H9 (cell line): ENCODE measurements at regions not wholly inside any gene's neighbourhood (a gene's known extent, or its start where the extent isn't known, plus 50 kb on each side); places are given as distances from the start of the nearest gene placed in this dataset.
A peak's percentile ranks its signal among the peaks of the same experiment; 100 is the strongest.

ENCODE experiments used
- DNase-seq: peaks from one replicate; pipeline ENCODE4 v3.0.0-alpha.2; 2017
- H2AFZ ChIP-seq: one replicate; pipeline ENCODE4 v1.6.1; 2013; ENCODE audit warnings: mild to moderate bottlenecking, low read length, control low read depth, moderate library complexity
- H2AK5ac ChIP-seq: 2 replicates; pipeline ENCODE4 v1.6.1; 2013; ENCODE audit warnings: low read length, control low read depth, mixed read lengths; ENCODE audit not compliant: insufficient read length
- H2BK120ac ChIP-seq: one replicate; pipeline ENCODE4 v1.6.1; 2013; ENCODE audit warnings: low read depth, mild to moderate bottlenecking, low read length, control low read depth, inconsistent platforms; ENCODE audit not compliant: poor library complexity, severe bottlenecking
- H2BK12ac ChIP-seq: 2 replicates; pipeline ENCODE4 v1.6.1; 2013; ENCODE audit warnings: low read length, control low read depth, mixed read lengths, low read depth; ENCODE audit not compliant: insufficient read length
- H2BK15ac ChIP-seq: 2 replicates; pipeline ENCODE4 v1.6.1; 2013; ENCODE audit warnings: low read depth, low read length, control low read depth
- H2BK20ac ChIP-seq: one replicate; pipeline ENCODE4 v1.6.1; 2013; ENCODE audit warnings: low read depth, mild to moderate bottlenecking, low read length, control low read depth, inconsistent platforms; ENCODE audit not compliant: poor library complexity, severe bottlenecking
- H2BK5ac ChIP-seq: 2 replicates; pipeline ENCODE4 v1.6.1; 2013; ENCODE audit warnings: low read length, control low read depth, mixed read lengths; ENCODE audit not compliant: insufficient read length
- H3K14ac ChIP-seq: 2 replicates; pipeline ENCODE4 v1.6.1; 2013; ENCODE audit warnings: low read length, control low read depth; ENCODE audit not compliant: insufficient read depth
- H3K18ac ChIP-seq: 2 replicates; pipeline ENCODE4 v1.6.1; 2013; ENCODE audit warnings: low read depth, mild to moderate bottlenecking, mixed read lengths, low read length, control low read depth; ENCODE audit not compliant: insufficient read length
- H3K23ac ChIP-seq: 2 replicates; pipeline ENCODE4 v1.6.1; 2013; ENCODE audit warnings: low read length, control low read depth, mixed read lengths, low read depth; ENCODE audit not compliant: insufficient read length
- H3K23me2 ChIP-seq: 2 replicates; pipeline ENCODE4 v1.6.1; 2013; ENCODE audit warnings: low read depth, mild to moderate bottlenecking, mixed read lengths, low read length, control low read depth; ENCODE audit not compliant: insufficient read length, poor library complexity, severe bottlenecking
- H3K27ac ChIP-seq: 2 replicates; pipeline ENCODE4 v1.5.1; 2013; ENCODE audit warnings: low read length, control low read depth, mixed read lengths, low read depth; ENCODE audit not compliant: insufficient read length
- H3K27me3 ChIP-seq: 2 replicates; pipeline ENCODE4 v1.6.1; 2013; ENCODE audit warnings: low read length, control low read depth, inconsistent platforms; ENCODE audit not compliant: insufficient read depth
- H3K4ac ChIP-seq: 2 replicates; pipeline ENCODE4 v1.6.1; 2013; ENCODE audit warnings: low read depth, mild to moderate bottlenecking, control low read depth, inconsistent platforms, low read length, moderate library complexity
- H3K4me1 ChIP-seq: 2 replicates; pipeline ENCODE4 v1.6.1; 2013; ENCODE audit warnings: low read length, control low read depth, inconsistent platforms; ENCODE audit not compliant: insufficient read depth
- H3K4me2 ChIP-seq: 2 replicates; pipeline ENCODE4 v1.6.1; 2013; ENCODE audit warnings: low read length, control low read depth, mixed read lengths; ENCODE audit not compliant: insufficient read length, insufficient read depth
- H3K56ac ChIP-seq: 2 replicates; pipeline ENCODE4 v1.6.1; 2013; ENCODE audit warnings: low read depth, mild to moderate bottlenecking, mixed read lengths, low read length, control low read depth; ENCODE audit not compliant: insufficient read length
- H3K79me1 ChIP-seq: 2 replicates; pipeline ENCODE4 v1.6.1; 2013; ENCODE audit warnings: low read depth, mild to moderate bottlenecking, moderate library complexity, low read length, control low read depth, inconsistent platforms; ENCODE audit not compliant: insufficient read depth, poor library complexity, severe bottlenecking
- H3K79me2 ChIP-seq: 2 replicates; pipeline ENCODE4 v1.6.1; 2013; ENCODE audit warnings: low read length, control low read depth, inconsistent platforms; ENCODE audit not compliant: insufficient read depth
- H3K9ac ChIP-seq: 2 replicates; pipeline ENCODE4 v1.6.1; 2013; ENCODE audit warnings: low read length, control low read depth, mixed read lengths; ENCODE audit not compliant: insufficient read length; ENCODE audit errors: extremely low read depth
- H3K9me3 ChIP-seq: one replicate; pipeline ENCODE4 v1.6.1; 2013; ENCODE audit warnings: low read depth, low read length, inconsistent platforms; ENCODE audit not compliant: control insufficient read depth
- H3T11ph ChIP-seq: one replicate; pipeline ENCODE4 v1.6.1; 2013; ENCODE audit warnings: mild to moderate bottlenecking, low read length, control low read depth, inconsistent platforms
- H4K20me1 ChIP-seq: one replicate; pipeline ENCODE4 v1.6.1; 2013; ENCODE audit not compliant: control insufficient read depth, insufficient read length, insufficient read depth
- H4K5ac ChIP-seq: 2 replicates; pipeline ENCODE4 v1.6.1; 2013; ENCODE audit warnings: low read depth, mild to moderate bottlenecking, mixed read lengths, low read length, control low read depth; ENCODE audit not compliant: insufficient read length
- H4K8ac ChIP-seq: replicated peaks from 2 replicates; pipeline ENCODE4 v1.6.1; 2013; ENCODE audit warnings: low read length, control low read depth, mixed read lengths, low read depth; ENCODE audit not compliant: insufficient read length
- H4K91ac ChIP-seq: 2 replicates; pipeline ENCODE4 v1.6.1; 2013; ENCODE audit warnings: low read depth, mild to moderate bottlenecking, moderate library complexity, mixed read lengths, low read length, control low read depth; ENCODE audit not compliant: insufficient read length
- H3K27ac Mint-ChIP-seq, 3 experiments: 2 replicates in 2 of 3; 3 replicates in 1 of 3; pipeline ENCODE4 v1.8.0; 2020 to 2021; ENCODE audit warnings: mixed read lengths in 3 of 3, mild to moderate bottlenecking in 1 of 3, moderate library complexity in 1 of 3
- H3K27me3 Mint-ChIP-seq: 2 replicates; pipeline ENCODE4 v1.8.0; 2021; ENCODE audit warnings: low read depth, mild to moderate bottlenecking, moderate library complexity, mixed read lengths
- H3K36me3 Mint-ChIP-seq, 3 experiments: 2 replicates in 2 of 3; 3 replicates in 1 of 3; pipeline ENCODE4 v1.8.0; 2020 to 2021; ENCODE audit warnings: low read depth in 3 of 3, mixed read lengths in 3 of 3; ENCODE audit not compliant: insufficient read depth in 1 of 3
- H3K4me1 Mint-ChIP-seq, 2 experiments: 2 replicates each; pipeline ENCODE4 v1.8.0; 2020; ENCODE audit warnings: mixed read lengths in 2 of 2
- H3K4me3 Mint-ChIP-seq, 2 experiments: 2 replicates in 1 of 2; 3 replicates in 1 of 2; pipeline ENCODE4 v1.8.0; 2020 to 2021; ENCODE audit warnings: mild to moderate bottlenecking in 2 of 2, mixed read lengths in 2 of 2, moderate library complexity in 1 of 2
- H3K9me3 Mint-ChIP-seq, 2 experiments: 2 replicates in 1 of 2; 3 replicates in 1 of 2; pipeline ENCODE4 v1.8.0; 2020; ENCODE audit warnings: mild to moderate bottlenecking in 2 of 2, mixed read lengths in 2 of 2, moderate library complexity in 1 of 2
- CTCF ChIP-seq: fragments of 200-600 bp; sonication (generic); conservative IDR thresholded peaks from 3 replicates; pipeline ENCODE4 v1.8.0; 2021; ENCODE audit warnings: antibody characterized with exemption, mild to moderate bottlenecking
- WGBS: extraction: QIAGEN DNeasy Blood & Tissue Kit; methylation state at CpG from one replicate; pipeline ENCODE4 v1.1.7; 2013; ENCODE audit warnings: missing lambda C conversion rate, low lambda C conversion rate, mixed read lengths; ENCODE audit not compliant: insufficient read length; ENCODE audit errors: extremely low coverage; 5-methylcytosine and 5-hydroxymethylcytosine counted together

DNA sequence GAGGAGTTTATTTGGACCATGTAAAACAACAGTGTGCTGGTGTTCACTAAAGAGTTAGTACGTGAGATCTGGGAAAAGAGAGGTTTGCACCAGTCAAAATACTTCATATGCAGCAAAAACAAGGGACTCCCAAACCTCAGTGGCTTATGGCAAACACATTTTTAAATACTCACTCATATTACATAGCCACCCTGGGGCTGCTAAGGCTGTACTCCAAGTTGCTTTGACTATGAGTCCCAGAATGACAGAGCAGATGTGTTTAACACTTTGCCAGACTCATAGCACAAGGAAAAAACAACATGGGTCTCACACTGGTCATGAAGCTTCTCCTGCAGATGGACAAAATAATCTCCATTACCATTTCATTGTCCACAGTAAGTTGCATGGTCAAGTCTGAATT lies 202.8 kb upstream of the GRIA4 start:
- H3K27me3 Mint-ChIP-seq: no peaks in the 10 kb centered on the region
- no peak overlapping the region for H3K27ac ChIP-seq
- no CpG with 5 or more reads among the region's 1 CpG for WGBS
- H3K79me1 ChIP-seq: no peaks in the 10 kb centered on the region
- H4K20me1 ChIP-seq: no peaks in the 10 kb centered on the region
- H4K8ac ChIP-seq: no peak overlapping the region
- H2AK5ac ChIP-seq: no peak overlapping the region
- no peaks in the 10 kb centered on the region for H3K79me2 ChIP-seq
- no peak for TF ChIP-seq CTCF
- no peak overlapping the region for H2BK15ac ChIP-seq
- no peak overlapping the region for H3T11ph ChIP-seq
- H2BK120ac ChIP-seq: no peak overlapping the region
- H3K27me3 ChIP-seq: no peaks in the 10 kb centered on the region
- no peak overlapping the region for H3K4me2 ChIP-seq
- H3K4me1 ChIP-seq: no peaks in the 10 kb centered on the region
- no peak overlapping the region for H4K91ac ChIP-seq
- no peak overlapping the region for H4K5ac ChIP-seq
- H3K18ac ChIP-seq: no peak overlapping the region
- no peak overlapping the region for H3K23ac ChIP-seq
- H3K36me3 Mint-ChIP-seq: no peaks in the 10 kb centered on the region
- no peaks in the 10 kb centered on the region for H3K9me3 Mint-ChIP-seq
- no peaks in the 10 kb centered on the region for H3K9me3 ChIP-seq
- no peak overlapping the region for H2BK12ac ChIP-seq
- peaks cover 0 to 2% of the 10 kb centered on the region in 2 experiments; a peak in 2 of 4 replicates for H3K4me1 Mint-ChIP-seq
- no peak overlapping the region for H3K4me3 Mint-ChIP-seq
- no peak overlapping the region for H2BK5ac ChIP-seq
- no peaks in the 10 kb centered on the region for H3K23me2 ChIP-seq
- H3K27ac Mint-ChIP-seq: peak overlapping the region in 1 of 3 experiments; percentile 44; a peak in 2 of 7 replicates
- no peak for DNase-seq
- no peak overlapping the region for H3K14ac ChIP-seq
- no peak overlapping the region for H3K4ac ChIP-seq
- no peak overlapping the region for H3K9ac ChIP-seq
- no peak overlapping the region for H2BK20ac ChIP-seq
- no peak overlapping the region for H3K56ac ChIP-seq
- H2AFZ ChIP-seq: no peak overlapping the region
